K562 (cell line): ENCODE measurements at regions not wholly inside any gene's neighbourhood (a gene's known extent, or its start where the extent isn't known, plus 50 kb on each side); places are given as distances from the start of the nearest gene placed in this dataset.

ENCODE experiments used
- FOXJ3 ChIP-seq: sonication (generic); formaldehyde crosslinking; IDR thresholded peaks from 2 replicates; pipeline ENCODE4 v1.4.0; 2020; ENCODE audit warnings: mild to moderate bottlenecking, missing genetic modification reagents
- KLF16 ChIP-seq: IDR thresholded peaks from 2 replicates; pipeline ENCODE4 v1.6.1; 2016; ENCODE audit warnings: antibody characterized with exemption
- MYNN ChIP-seq, 2 experiments: sonication (generic); formaldehyde crosslinking in 1 of 2; IDR thresholded peaks; 2 replicates each; pipeline versions ENCODE4 v1.5.0 to v1.6.1; 2016 to 2020; ENCODE audit warnings: antibody characterized with exemption in 1 of 2, missing genetic modification reagents in 1 of 2
- PHTF2 ChIP-seq: fragments of 250-450 bp; sonication (Bioruptor Pico); IDR thresholded peaks from 2 replicates; pipeline ENCODE4 v1.5.0; 2021; ENCODE audit warnings: mild to moderate bottlenecking
- TEAD4 ChIP-seq, 2 experiments: sonication (generic) in 1 of 2; formaldehyde crosslinking in 1 of 2; IDR thresholded peaks; 2 replicates each; pipeline versions ENCODE4 v1.6.1 to v1.8.0; 2012 to 2022; ENCODE audit warnings: borderline replicate concordance in 1 of 2, inconsistent platforms in 1 of 2, low read length in 1 of 2, mild to moderate bottlenecking in 1 of 2, missing genetic modification reagents in 1 of 2
- ZSCAN29 ChIP-seq: fragments of 450-650 bp; IDR thresholded peaks from 2 replicates; pipeline ENCODE4 v1.6.1; 2017
- TF ChIP-seq, protein P1 (sequence below): fragments of 250-450 bp; sonication (Bioruptor Pico); IDR thresholded peaks from 2 replicates; pipeline ENCODE4 v1.9.0; 2021; ENCODE audit warnings: mild to moderate bottlenecking, inconsistent platforms
- TF ChIP-seq, protein P2 (sequence below): sonication (generic); formaldehyde crosslinking; IDR thresholded peaks from 2 replicates; pipeline ENCODE4 v1.8.0; 2022; ENCODE audit warnings: mild to moderate bottlenecking, missing genetic modification reagents
- TF ChIP-seq, protein P3 (sequence below): fragments of 250-450 bp; sonication (Bioruptor Pico); IDR thresholded peaks from 2 replicates; pipeline ENCODE4 v1.8.0; 2021; ENCODE audit warnings: borderline replicate concordance, mild to moderate bottlenecking, moderate library complexity; ENCODE audit not compliant: poor library complexity, severe bottlenecking
- TF ChIP-seq, protein P4 (sequence below): fragments of 250-450 bp; sonication (Bioruptor Pico); IDR thresholded peaks from 2 replicates; pipeline ENCODE4 v1.8.0; 2022; ENCODE audit warnings: inconsistent platforms, mild to moderate bottlenecking, moderate library complexity, borderline replicate concordance

DNA sequence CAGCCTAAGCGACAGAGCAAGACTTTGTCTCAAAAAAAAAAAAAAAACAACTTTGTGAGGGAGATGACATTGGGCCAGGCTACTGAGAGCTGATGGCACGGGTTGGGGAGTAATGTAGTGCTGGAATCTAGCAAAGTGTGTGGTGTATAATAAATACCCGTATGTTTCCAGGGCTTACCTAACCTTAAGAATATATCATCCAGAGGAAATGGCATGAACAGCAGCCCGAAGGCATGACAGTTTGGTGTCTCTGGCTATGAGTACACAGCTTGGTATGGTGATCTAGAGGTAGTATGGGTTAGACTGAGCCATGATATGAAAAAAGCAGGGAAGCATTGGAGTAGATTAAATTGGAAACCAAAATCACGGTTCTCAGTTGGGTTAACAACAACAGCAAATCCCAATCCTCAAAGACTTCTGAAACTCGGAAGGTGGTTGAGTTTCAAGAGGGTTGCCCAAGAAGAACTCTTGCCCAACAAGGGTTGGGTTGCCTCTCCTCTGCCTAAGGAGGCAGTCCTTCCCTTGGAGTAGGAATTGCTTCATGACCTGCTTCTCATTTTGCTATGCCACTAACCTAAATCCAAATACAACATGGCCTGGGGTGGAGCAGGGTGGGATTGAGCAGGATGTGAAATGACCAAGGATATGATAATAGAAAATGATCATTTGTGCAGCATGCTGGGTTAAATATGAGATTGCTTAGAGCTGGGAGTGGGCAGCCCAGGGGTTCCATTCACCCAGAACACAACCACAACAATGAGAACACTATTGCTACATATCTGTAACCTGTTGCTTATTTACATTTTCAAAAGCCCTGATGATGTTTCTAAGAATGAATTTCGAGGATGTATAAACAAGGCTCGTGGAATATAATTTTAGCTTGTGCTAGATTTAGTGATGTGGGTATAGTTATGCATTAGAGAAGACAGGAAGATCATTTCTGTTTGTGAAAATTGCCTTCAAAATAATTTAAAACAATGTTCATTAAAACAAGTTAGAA, 64.6 kb upstream of the ZFR start (continued):
- TF ChIP-seq, protein P1, sequence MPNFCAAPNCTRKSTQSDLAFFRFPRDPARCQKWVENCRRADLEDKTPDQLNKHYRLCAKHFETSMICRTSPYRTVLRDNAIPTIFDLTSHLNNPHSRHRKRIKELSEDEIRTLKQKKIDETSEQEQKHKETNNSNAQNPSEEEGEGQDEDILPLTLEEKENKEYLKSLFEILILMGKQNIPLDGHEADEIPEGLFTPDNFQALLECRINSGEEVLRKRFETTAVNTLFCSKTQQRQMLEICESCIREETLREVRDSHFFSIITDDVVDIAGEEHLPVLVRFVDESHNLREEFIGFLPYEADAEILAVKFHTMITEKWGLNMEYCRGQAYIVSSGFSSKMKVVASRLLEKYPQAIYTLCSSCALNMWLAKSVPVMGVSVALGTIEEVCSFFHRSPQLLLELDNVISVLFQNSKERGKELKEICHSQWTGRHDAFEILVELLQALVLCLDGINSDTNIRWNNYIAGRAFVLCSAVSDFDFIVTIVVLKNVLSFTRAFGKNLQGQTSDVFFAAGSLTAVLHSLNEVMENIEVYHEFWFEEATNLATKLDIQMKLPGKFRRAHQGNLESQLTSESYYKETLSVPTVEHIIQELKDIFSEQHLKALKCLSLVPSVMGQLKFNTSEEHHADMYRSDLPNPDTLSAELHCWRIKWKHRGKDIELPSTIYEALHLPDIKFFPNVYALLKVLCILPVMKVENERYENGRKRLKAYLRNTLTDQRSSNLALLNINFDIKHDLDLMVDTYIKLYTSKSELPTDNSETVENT (CRISPR knock-in tag), result no peak
- no peak for TF ChIP-seq TEAD4 (IDR thresholded peaks at IDR 0.05; ENCODE audit: low read length)
- TF ChIP-seq TEAD4 (CRISPR knock-in tag; IDR thresholded peaks at IDR 0.05; ENCODE audit: borderline replicate concordance), result no peak
- TF ChIP-seq ZSCAN29, result no peak
- no peak for TF ChIP-seq FOXJ3
- TF ChIP-seq, protein P2, sequence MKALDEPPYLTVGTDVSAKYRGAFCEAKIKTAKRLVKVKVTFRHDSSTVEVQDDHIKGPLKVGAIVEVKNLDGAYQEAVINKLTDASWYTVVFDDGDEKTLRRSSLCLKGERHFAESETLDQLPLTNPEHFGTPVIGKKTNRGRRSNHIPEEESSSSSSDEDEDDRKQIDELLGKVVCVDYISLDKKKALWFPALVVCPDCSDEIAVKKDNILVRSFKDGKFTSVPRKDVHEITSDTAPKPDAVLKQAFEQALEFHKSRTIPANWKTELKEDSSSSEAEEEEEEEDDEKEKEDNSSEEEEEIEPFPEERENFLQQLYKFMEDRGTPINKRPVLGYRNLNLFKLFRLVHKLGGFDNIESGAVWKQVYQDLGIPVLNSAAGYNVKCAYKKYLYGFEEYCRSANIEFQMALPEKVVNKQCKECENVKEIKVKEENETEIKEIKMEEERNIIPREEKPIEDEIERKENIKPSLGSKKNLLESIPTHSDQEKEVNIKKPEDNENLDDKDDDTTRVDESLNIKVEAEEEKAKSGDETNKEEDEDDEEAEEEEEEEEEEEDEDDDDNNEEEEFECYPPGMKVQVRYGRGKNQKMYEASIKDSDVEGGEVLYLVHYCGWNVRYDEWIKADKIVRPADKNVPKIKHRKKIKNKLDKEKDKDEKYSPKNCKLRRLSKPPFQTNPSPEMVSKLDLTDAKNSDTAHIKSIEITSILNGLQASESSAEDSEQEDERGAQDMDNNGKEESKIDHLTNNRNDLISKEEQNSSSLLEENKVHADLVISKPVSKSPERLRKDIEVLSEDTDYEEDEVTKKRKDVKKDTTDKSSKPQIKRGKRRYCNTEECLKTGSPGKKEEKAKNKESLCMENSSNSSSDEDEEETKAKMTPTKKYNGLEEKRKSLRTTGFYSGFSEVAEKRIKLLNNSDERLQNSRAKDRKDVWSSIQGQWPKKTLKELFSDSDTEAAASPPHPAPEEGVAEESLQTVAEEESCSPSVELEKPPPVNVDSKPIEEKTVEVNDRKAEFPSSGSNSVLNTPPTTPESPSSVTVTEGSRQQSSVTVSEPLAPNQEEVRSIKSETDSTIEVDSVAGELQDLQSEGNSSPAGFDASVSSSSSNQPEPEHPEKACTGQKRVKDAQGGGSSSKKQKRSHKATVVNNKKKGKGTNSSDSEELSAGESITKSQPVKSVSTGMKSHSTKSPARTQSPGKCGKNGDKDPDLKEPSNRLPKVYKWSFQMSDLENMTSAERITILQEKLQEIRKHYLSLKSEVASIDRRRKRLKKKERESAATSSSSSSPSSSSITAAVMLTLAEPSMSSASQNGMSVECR, result no peak
- TF ChIP-seq KLF16, result no peak
- TF ChIP-seq PHTF2 (CRISPR knock-in tag), result no peak
- TF ChIP-seq, protein P3, sequence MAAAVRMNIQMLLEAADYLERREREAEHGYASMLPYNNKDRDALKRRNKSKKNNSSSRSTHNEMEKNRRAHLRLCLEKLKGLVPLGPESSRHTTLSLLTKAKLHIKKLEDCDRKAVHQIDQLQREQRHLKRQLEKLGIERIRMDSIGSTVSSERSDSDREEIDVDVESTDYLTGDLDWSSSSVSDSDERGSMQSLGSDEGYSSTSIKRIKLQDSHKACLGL (CRISPR knock-in tag), result no peak
- TF ChIP-seq, protein P4, sequence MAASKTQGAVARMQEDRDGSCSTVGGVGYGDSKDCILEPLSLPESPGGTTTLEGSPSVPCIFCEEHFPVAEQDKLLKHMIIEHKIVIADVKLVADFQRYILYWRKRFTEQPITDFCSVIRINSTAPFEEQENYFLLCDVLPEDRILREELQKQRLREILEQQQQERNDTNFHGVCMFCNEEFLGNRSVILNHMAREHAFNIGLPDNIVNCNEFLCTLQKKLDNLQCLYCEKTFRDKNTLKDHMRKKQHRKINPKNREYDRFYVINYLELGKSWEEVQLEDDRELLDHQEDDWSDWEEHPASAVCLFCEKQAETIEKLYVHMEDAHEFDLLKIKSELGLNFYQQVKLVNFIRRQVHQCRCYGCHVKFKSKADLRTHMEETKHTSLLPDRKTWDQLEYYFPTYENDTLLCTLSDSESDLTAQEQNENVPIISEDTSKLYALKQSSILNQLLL, result no peak
- no peak for TF ChIP-seq MYNN (IDR thresholded peaks at IDR 0.05)
- no peak for TF ChIP-seq MYNN (CRISPR knock-in tag; IDR thresholded peaks at IDR 0.05)
